HG02970 (cell line): ENCODE measurements at regions not wholly inside any gene's neighbourhood (a gene's known extent, or its start where the extent isn't known, plus 50 kb on each side); places are given as distances from the start of the nearest gene placed in this dataset.
"Not testable (repeated sequence)": the region's sequence is repeated elsewhere in the genome, so short reads cannot be mapped to it uniquely, and the experiment has no call there.

Experiments used
- ATAC-seq: cut with Tn5 transposase; IDR thresholded peaks from one replicate; pipeline ENCODE4 v1.9.1; 2021; ENCODE audit warnings: mild to moderate bottlenecking, moderate library complexity, moderate number of reproducible peaks; ENCODE audit not compliant: unreplicated experiment, low FRiP score

DNA sequence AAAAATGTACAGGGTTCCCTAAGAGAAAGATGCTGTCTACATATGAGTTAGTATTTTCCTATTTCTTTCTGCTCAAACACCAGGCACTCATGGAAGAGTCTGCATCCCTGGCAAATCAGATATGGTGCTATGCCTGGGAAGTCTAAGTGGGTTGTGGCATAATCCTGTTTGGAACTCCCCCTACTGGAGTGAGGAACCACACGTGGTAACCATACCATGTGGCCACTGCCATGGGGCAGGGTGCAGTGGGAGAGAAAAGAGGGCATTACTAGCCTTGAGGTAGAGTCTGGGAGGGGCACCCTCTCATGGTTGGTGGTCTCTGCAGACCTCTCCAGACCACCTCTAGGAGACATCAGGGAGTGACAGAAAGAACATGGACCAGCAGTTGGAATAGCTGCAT lies 257.9 kb upstream of the ATP5MC3 start:
- no peak for ATAC-seq

DNA sequence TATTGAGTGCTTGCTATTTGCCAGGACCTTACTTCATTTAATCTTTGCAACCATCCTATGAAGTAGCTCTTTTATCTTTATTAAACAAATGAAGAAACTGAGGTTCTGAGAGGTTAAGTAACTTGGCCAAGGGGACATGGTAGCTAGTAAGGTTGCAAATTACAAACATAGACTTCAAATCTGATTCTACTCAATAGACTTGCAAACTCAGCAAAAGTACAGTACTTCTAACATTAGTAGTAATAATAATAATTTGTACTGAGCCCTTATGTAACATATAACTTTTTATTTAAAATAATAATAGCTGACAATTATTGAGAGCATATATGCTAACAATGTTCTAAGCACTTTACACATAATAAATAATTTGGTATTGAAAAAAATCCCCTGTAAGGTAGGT lies 255.7 kb upstream of the ATP5MC3 start:
- ATAC-seq = no peak

DNA sequence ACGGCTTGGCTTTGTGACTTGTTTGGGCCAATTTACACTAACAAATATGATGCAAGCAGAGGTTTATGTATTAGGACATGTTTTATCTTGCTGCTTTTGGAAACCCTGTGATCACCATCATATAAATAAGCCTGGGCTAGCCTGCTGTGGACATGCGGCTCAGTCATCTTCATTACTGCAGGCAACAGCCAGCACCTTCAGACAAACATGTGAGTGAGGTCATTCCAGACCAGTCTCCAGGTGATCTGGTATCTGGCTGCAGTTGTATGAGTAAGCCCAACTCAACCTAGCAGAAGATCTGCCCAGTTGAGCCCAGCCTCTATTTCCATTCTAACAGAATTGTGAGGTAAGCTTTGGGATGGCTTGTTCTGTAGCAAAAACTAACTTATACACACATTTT lies 254.6 kb upstream of the ATP5MC3 start:
- no peak for ATAC-seq

DNA sequence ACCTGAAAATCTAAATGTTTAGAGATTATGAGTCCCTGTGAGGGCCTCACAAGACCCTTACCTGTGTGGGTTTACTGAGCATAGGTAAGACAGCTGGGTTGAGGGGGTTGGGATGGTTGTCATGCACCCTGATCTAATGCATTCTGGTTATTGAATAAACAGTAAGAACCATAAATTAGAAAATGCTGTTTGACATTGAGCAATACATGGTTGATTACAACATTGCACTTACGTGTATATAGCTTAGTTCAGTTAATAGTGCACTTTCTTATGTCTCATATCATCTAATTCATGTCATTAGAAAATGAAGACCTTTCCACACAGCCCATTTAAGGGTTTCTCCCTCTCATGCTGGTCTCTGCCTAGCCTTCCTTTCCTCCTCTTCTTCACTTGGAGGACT lies 253.5 kb upstream of the ATP5MC3 start:
- no peak for ATAC-seq

GRCh38 chr2:175432793-175433192 lies 251.3 kb upstream of the ATP5MC3 start:
- ATAC-seq = no peak

- ATAC-seq = no peak
Measured at GRCh38 chr2:175432021-175432420, 250.5 kb upstream of the ATP5MC3 start.

DNA sequence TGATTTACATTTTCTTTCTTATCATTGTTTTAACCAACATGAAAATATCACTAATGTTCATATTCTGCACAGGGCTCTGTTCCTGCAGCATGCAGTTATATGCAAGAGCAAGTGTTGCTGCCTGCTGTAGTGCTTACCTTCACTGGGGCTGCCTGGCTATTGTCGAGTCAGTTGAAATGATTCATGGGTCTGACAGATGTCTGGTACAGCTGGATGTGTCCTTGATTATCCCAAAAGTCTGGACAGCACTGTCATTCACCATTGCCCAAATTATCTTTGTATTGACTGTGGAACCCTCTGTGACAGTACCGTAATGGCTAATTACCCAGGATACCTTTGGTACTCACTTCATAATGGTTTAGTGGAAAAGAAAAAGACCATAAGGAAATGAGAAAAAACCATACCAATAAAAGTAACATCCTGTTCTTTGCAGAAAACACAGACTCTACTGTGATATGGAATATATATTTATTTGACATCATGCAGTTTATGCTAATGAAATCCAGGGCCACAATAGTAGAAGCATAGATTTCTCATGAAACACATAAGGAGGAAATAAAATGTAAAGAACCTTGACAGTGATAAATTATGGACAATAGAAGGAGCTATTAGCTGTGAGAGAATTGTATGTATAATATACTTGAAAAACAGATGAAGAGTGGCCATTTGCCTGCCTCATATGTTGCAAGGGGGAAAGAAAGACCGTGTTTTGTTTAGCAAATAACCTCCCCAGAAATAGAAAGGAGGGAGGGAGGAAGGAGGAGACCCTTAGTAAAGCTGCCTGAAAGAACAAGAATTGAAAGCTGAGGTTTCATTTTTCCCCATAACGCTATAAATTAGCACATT lies 249.8 kb upstream of the ATP5MC3 start:
- no peak for ATAC-seq

DNA sequence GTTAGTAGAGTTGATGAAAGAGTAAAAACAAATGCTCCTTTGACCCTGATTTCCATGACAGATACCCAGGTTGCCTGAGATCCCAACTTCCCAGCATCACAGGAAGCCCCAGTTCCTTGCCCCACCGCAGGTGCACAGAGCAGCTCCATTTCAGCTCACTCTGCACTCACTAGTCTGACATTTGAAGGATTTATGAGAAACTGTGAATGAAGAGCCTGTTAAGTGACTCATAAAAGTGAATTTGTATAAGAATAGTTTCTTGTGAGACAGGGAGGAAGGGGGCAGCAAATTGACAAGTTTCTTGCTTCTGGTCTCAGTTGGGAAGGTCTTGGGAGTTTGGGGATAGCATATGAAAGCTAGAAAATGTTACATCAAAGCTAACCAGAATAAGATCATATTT lies 248.7 kb upstream of the ATP5MC3 start:
- no peak for ATAC-seq

GRCh38 chr2:175418224-175418835 lies 236.8 kb upstream of the ATP5MC3 start:
- no peak for ATAC-seq

DNA sequence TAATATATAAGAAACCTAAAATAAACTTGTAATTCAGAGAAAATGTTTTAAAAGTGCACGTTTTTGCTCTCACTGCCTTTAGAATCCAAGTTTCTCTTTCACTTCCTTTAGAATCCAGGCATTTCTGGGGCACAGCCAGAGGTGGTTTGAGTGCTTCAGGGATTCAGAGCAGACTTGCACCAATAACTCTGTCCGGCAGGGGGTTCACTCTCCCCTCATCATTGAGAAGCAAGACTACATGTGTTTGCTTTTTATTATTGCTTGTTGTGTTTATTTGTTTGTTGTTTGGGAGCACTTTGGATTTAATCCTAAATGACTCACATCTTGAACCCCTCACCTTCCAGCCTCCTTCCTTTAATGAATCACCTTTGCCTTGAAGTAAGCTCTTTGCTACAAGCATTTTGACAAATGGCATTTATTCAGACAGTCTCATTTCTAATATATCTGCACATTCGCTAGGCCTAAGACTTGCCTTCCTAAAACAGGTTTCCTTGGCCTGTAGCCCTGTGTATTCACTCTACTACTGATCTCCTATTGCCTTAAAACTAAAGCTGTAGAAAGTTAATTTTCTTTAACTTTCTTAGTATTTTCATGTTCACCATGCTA lies 233.5 kb upstream of the ATP5MC3 start:
- ATAC-seq = no peak

- ATAC-seq = no peak
Measured at GRCh38 chr2:175414191-175414881, 232.8 kb upstream of the ATP5MC3 start.

GRCh38 chr2:175410941-175411340 lies 229.4 kb upstream of the ATP5MC3 start:
- ATAC-seq = not testable (repeated sequence)

DNA sequence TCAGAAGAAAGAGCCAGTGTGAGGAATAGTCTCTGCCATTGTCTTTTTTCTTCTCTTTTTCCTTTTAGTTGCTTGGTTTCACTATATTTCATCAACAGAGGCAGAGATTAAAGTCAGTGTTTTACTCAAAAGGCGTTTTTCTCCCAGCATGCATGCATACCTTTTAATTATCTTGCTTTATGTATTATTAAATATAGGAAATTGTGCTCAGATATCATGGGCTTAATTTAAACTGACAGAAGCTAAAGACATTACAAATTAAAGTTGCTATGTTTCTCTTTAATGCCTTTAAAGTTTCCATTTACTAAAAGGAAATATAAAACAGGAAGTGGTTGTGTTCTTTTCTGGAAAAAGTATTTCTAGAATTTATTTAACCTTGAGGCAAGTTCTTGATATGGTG lies 223.3 kb upstream of the ATP5MC3 start:
- no peak for ATAC-seq

DNA sequence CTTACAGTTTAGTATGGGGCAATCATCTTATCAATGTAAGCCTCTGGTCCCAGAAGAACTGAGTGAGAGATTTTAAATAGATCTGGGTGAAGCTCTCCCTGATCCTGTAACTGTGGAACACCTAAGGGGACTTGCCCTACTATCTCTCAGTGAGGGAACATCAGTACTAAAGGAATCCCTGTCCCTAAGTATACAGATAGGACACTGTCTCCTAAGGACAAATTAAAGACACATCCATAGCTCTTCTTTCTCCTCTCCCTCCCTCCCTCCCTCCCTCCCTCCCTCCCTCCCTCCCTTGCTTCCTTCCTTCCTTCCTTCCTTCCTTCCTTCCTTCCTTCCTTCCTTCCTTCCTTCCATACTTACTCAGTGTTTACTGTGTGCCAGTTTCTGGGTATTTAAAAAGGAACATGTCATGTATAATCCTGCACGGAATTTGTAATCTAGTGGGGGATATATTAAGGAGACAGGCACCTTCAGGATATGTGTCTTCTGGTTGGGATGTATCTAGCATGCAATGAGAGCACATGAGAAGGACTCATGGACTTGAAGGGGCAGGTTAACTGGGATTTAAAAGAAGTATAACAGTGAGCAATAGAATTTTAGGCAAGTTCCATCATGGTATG lies 222.2 kb upstream of the ATP5MC3 start:
- ATAC-seq = no peak

- no peak for ATAC-seq
Measured at GRCh38 chr2:175402571-175402970, 221.1 kb upstream of the ATP5MC3 start.

DNA sequence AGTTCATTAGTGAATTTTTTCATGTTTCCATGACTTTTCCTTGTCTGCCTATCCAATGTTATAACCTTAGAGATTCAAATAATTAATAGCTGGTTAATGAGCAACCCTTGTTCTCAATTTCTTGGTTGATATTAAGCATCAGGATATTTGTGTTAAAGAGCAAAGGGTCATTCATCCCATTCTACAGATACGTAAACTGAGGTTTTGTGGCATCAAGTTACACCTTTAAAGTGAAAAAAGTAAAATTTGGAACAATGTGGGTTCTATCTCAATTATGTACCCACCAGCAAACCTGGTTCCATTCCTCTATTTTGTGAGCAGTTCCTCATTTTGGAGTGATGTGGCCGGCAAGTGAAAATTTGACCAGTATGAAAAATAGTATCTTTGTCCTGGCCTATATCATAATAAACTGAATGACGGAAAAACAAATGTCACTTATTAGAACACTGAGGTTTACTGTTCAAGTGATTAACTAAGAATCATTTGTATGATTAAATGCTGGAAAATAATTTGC lies 220.5 kb upstream of the ATP5MC3 start:
- ATAC-seq = no peak

DNA sequence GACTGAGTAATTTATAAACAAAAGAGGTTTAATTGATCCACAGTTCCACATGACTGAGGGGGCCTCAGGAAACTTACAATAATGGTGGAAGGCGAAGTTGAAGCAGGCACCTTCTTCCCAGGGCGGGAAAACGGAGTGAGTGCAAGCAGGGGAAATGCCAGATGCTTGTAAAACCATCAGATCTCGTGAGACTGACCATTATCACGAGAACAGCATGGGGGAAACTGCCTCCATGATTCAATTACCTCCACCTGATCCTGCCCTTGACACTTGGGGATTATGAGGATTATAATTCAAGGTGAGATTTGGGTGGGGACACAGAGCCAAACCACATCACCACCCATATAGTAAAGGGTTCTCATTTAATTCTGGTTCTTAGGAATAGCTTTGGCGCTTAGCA lies 219.5 kb upstream of the ATP5MC3 start:
- no peak for ATAC-seq

GRCh38 chr2:175399326-175399725 lies 217.8 kb upstream of the ATP5MC3 start:
- no peak for ATAC-seq

- no peak for ATAC-seq
Measured at GRCh38 chr2:175398848-175399247, 217.3 kb upstream of the ATP5MC3 start.

DNA sequence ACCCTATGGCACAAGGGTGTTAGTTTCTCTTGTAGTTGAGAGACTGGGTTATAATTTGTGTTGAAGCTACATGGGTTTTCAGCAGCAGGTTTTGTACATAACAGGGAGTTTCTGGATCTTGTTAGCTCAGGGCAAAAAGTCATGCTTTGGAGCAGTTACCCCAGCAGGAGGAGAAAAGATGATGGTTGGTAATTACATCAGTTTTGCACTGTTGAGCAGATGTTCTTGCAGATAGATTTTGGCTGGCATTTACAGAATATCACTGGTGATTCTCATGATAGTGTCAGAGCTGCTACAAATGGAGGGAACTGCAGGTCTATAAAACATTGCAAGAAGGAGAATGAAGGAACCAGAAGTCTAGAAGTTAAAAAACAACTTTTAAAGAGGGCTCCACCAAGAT lies 215.2 kb upstream of the ATP5MC3 start:
- ATAC-seq = no peak

- ATAC-seq = no peak
Measured at GRCh38 chr2:175393851-175394250, 212.3 kb upstream of the ATP5MC3 start.
